HEK293T (cell line): ENCODE measurements at regions not wholly inside any gene's neighbourhood (a gene's known extent, or its start where the extent isn't known, plus 50 kb on each side); places are given as distances from the start of the nearest gene placed in this dataset.

Source experiments
- ARNT ChIP-seq: fragments of 450-650 bp; IDR thresholded peaks from 2 replicates; pipeline ENCODE4 v1.6.1; 2017; ENCODE audit warnings: mild to moderate bottlenecking
- ELF4 ChIP-seq: fragments of 450-650 bp; IDR thresholded peaks from 2 replicates; pipeline ENCODE4 v1.6.1; 2017; ENCODE audit warnings: antibody characterized with exemption
- FOXM1 ChIP-seq: fragments of 450-650 bp; IDR thresholded peaks from 2 replicates; pipeline ENCODE4 v1.6.1; 2017; ENCODE audit warnings: mild to moderate bottlenecking, borderline replicate concordance
- LEF1 ChIP-seq: fragments of 450-650 bp; IDR thresholded peaks from 2 replicates; pipeline ENCODE4 v1.6.1; 2017; ENCODE audit warnings: mild to moderate bottlenecking, borderline replicate concordance
- NFRKB ChIP-seq: fragments of 450-650 bp; IDR thresholded peaks from 2 replicates; pipeline ENCODE4 v1.6.1; 2016; ENCODE audit warnings: mild to moderate bottlenecking, moderate library complexity
- TARDBP ChIP-seq: fragments of 450-650 bp; IDR thresholded peaks from 2 replicates; pipeline ENCODE4 v1.6.1; 2016
- ZNF384 ChIP-seq: fragments of 450-650 bp; IDR thresholded peaks from 2 replicates; pipeline ENCODE4 v1.6.1; 2016
- TF ChIP-seq, protein P1 (sequence below): fragments of 450-650 bp; IDR thresholded peaks from 2 replicates; pipeline ENCODE4 v1.6.1; 2016

DNA sequence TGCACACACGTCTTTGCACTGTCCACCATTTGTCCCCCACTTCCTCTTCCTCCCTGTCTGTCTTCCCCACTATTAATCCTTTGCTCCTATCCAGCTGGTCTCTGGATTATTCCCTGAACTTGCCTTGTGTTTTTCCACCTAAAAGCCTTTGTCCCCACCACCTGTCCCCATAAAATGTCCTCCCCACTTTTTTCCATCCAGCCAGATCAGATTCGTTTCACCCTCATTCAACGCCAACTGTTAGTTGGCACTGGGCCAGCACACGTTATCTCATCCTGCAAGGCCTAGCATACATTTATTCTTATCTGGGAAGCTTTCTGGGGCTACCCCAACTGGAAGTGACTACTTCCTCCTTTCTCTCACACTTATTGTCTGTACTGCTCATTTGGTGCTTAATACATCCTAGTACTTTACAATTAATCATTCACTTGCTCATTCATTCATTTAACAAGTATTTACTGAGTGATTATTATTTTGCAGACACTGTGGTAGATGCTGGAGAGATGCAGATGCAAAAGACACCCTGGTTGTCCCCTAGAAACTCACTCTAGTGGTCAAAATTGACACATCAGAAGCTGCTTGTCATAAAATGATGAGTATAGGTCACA lies 96.2 kb downstream of the RASSF10 start:
- TF ChIP-seq LEF1 (no peak), FOXM1 (no peak), NFRKB (no peak), ELF4 (no peak), ARNT (no peak), TARDBP (no peak), ZNF384 (no peak)
- TF ChIP-seq, protein P1, sequence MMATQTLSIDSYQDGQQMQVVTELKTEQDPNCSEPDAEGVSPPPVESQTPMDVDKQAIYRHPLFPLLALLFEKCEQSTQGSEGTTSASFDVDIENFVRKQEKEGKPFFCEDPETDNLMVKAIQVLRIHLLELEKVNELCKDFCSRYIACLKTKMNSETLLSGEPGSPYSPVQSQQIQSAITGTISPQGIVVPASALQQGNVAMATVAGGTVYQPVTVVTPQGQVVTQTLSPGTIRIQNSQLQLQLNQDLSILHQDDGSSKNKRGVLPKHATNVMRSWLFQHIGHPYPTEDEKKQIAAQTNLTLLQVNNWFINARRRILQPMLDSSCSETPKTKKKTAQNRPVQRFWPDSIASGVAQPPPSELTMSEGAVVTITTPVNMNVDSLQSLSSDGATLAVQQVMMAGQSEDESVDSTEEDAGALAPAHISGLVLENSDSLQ: no peak
